ENCODE measurements at regions not wholly inside any gene's neighbourhood (a gene's known extent, or its start where the extent isn't known, plus 50 kb on each side); places are given as distances from the start of the nearest gene placed in this dataset.
"Not testable (repeated sequence)": the region's sequence is repeated elsewhere in the genome, so short reads cannot be mapped to it uniquely, and the experiment has no call there.

- no peak for DNase-seq (ENCODE audit: low spot score in 2 of 2)
- FAIRE-seq: no peak
These were observed 1247.7 kb downstream of the NSUN3 start for GRCh38 chr3:95310560-95310959.

DNA sequence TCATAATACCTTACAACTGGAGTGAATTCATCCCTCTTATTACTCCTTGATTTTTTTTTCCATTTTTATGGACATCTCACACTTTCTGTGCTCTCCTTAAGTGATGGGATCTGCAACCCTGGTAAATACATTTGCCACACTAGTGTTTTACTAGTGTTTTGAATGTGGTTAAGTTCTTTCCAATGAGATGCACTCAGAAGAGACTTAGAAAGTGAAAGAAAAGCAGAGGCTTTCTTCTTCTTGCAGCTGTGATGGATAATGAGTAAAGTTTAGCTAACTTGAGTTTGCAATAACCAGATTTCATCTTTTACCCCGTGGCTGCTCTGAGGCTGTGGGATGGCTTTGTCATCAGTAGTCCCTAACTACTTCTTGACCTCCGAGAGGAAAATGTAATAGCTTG is 1248.4 kb downstream of the NSUN3 start:
- no peak for FAIRE-seq

DNA sequence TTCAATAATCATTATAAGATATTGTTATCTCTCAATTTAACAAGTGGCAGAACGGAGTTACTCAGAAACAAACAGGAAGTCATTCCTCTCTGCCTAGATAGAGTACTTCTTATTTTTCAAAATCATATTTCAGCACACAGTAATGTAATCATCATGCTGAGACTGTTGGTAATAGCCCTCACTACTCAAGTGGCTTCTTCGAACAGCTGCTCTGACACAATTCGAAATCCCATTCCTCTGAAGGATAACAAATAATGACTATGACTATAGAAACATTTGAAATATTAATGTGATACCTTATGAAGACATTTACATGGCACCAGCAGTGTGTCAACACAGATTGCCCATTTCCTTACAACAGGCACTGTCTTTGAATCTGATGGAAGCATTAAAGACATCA is 1249.8 kb downstream of the NSUN3 start:
- no peak for DNase-seq (ENCODE audit: low spot score in 2 of 2)
- no peak for FAIRE-seq

More for the DNA sequence above, 1248.4 kb downstream of the NSUN3 start:
- DNase-seq (ENCODE audit: low spot score in 2 of 2): no peak

GRCh38 chr3:95319921-95320494 is 1257.1 kb downstream of the NSUN3 start:
- no peak for FAIRE-seq
- DNase-seq (ENCODE audit: low spot score in 2 of 2): no peak

DNA sequence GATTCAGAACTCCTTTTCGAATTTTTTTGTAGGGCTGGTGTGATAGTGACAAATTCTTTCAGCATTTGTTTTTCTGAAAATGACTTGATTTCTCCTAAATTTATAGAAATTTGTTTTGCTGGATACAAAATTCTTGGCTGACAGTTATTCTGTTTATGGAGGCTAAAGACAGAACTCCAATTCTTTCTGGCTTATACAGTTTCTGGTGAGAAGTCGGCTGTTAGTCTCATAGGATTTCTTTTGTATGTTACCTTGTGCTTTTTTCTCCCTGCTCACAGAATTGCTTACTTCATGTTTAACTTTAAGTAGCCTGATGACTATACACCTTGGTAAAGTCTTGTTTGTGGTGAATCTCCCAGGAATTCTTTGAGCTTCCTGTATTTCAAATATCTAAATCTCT is 1264.6 kb downstream of the NSUN3 start:
- DNase-seq (ENCODE audit: low spot score in 2 of 2): no peak
- FAIRE-seq: no peak

- FAIRE-seq: no peak
These were observed 1271.0 kb downstream of the NSUN3 start for GRCh38 chr3:95333826-95334225.

GRCh38 chr3:95334461-95334860 is 1271.6 kb downstream of the NSUN3 start:
- FAIRE-seq (peak; percentile 33), DNase-seq (ENCODE audit: low spot score in 2 of 2) (no peak)

More at GRCh38 chr3:95333826-95334225, 1271.0 kb downstream of the NSUN3 start:
- DNase-seq (ENCODE audit: low spot score in 2 of 2): no peak

DNA sequence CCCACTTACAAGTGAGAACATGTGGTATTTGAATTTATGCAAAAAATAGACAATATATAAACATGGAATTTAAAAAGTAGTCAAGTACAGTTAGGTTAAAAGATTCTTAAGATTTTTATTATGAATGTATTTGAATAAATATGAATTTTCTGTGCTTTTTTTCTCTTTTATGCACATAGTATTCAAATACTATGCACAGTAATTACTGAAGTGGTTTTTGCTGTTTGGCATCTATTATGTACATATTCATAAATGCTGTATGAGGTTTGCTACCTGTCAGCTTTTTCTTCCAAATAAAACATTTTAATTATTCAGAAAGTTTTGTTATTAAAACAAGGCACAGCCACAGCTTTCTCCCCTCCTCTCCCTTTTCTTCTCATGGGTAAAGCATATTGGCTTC is 1272.7 kb downstream of the NSUN3 start:
- FAIRE-seq: no peak
- no peak for DNase-seq (ENCODE audit: low spot score in 2 of 2)

GRCh38 chr3:95338446-95338845 is 1275.6 kb downstream of the NSUN3 start:
- DNase-seq (ENCODE audit: low spot score in 2 of 2) (no peak), FAIRE-seq (no peak)

DNA sequence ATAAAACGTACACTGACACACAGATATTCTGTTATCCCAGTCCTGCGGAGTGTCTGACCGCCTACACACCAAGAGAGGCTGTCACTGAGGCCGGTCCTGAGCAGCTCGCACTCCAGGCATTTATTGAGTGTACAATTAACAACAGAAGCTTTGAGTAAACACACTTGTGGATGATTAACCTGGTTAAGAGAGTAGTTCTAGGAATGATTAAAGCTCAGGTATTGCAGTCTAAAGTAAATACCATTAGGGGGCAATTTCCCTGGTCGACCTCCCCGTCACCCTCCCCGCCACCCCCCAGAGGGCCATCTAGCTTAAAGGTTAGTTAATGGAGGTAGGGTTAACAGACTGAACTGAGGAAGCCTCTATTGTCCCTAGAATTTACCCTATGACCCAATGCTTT is 1278.5 kb downstream of the NSUN3 start:
- DNase-seq (ENCODE audit: low spot score in 2 of 2) (no peak), FAIRE-seq (no peak)

- FAIRE-seq (no peak), DNase-seq (ENCODE audit: low spot score in 2 of 2) (no peak)
These were observed 1280.4 kb downstream of the NSUN3 start for GRCh38 chr3:95343228-95343627.

DNA sequence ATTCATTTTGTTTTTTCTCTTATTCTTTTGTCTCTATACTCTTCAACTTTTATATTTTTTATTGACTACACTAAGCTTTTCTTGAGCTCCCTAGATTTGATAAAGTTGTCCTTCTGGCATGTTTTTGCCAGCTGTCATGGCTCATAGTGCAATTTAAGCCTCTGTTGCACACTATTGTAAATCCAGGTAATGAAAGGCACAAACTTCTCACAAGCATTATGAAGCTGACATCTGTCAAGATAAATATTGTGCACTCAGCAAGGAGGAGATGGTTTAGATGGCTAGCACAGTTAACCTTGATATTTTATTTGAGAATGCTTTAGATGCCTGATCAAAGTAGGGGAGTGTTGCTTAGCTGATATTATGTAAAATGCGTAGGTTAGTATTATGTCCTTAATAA is 1280.9 kb downstream of the NSUN3 start:
- DNase-seq (ENCODE audit: low spot score in 2 of 2): no peak
- FAIRE-seq: no peak

DNA sequence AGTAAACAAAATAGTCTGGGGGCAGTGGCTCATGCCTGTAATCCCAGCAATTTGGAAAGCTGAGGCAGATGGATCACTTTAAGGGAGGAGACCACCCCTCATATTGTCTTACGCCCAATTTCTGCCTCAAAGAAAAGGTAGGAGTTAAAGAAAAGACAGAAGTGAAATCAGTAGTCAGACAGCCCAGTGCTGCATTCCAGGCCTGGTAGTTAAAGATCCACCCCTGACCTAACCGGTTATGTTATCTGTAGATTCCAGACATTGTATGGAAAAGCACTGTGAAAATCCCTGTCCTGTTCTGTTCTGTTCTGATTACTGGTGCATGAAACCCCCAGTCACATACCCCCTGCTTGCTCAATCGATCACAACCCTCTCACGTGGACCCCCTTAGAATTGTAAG is 1285.1 kb downstream of the NSUN3 start:
- FAIRE-seq; DNase-seq (ENCODE audit: low spot score in 2 of 2): not testable (repeated sequence)

- FAIRE-seq (no peak), DNase-seq (ENCODE audit: low spot score in 2 of 2) (no peak)
These were observed 1286.0 kb downstream of the NSUN3 start for GRCh38 chr3:95348879-95349278.

DNA sequence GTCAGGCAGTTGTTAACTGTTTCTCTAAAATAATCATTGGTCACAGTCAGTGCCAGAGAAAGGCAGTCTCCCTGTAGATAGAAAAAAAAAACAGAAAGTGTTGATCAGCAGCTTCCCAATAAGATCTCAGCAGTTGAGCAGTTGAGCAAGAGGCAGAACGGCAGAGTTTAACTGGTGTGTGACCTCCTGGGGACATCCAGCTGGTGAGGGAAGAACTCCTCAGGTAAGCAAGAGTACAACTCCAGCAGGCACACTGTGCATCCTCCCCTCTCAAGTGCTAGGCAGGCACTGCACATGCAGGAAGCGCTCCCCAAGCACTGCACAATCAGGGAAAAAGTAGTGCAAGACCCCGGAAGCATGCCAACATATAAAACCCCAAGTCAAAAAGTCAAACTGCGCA is 1287.2 kb downstream of the NSUN3 start:
- FAIRE-seq (no peak), DNase-seq (ENCODE audit: low spot score in 2 of 2) (no peak)

- DNase-seq (ENCODE audit: low spot score in 2 of 2): no peak
- no peak for FAIRE-seq
These were observed 1288.3 kb downstream of the NSUN3 start for GRCh38 chr3:95351158-95351557.

- DNase-seq (ENCODE audit: low spot score in 2 of 2): no peak
- FAIRE-seq: no peak
These were observed 1289.6 kb downstream of the NSUN3 start for GRCh38 chr3:95352471-95352870.

DNA sequence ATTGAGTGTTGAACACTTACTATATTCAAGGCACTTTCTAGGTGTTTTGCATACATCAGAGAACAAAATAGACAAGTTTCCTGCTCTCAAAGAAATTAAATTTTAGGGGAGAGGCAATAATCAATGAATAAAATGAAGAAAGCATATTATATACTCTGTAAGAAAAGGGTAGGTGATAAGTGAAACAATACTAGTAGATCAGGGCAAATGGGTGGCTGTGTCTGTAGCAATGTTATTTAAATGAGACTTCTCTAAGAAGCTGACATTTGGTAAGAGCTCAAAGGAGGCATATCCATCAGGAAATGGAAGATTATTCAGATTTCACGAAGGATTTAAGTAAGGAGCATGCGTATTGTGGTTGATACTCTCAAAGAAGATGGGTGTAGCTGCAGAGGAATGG is 1291.6 kb downstream of the NSUN3 start:
- FAIRE-seq (no peak), DNase-seq (ENCODE audit: low spot score in 2 of 2) (no peak)

- FAIRE-seq: no peak
- no peak for DNase-seq (ENCODE audit: low spot score in 2 of 2)
These were observed 1294.1 kb downstream of the NSUN3 start for GRCh38 chr3:95356764-95357501.

DNA sequence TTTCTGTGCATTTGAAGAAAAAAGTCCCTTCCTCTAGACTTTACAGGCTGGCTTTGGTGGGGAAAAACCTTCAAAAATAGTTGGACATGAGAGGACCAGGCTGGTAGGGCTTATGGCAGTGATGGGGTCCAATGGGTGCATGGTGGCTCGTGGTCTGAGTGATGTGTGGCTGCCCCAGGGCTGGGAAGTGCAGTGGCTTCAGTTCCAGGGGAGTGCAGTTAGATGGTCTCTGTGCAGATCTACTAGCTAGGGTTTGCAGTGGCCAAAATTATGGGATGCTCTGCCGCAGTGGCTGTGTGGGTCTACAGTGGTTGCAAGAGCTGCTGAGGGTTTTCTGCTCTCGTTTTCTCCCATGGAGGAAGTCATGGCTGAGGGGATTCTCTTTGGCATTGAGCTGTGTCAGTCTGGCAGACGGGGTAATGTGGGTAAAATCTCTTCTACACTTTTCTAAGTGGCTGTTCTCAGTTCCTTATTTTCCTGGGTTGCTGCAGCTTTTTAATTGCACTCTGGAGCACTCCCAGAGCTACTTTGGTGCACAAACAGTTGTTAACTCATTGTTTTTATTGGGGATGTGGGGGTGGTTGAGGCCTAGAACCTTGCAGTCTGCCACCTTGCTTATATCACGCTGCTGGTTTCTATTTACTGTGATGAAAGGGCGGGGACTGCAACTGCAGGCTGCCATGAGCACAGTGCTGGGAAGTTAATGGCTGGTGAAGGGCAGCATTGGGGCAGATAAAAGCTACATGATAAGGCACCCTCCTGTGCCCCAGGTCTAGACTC is 1324.6 kb downstream of the NSUN3 start:
- DNase-seq (ENCODE audit: low spot score in 2 of 2) (no peak), FAIRE-seq (no peak)

DNA sequence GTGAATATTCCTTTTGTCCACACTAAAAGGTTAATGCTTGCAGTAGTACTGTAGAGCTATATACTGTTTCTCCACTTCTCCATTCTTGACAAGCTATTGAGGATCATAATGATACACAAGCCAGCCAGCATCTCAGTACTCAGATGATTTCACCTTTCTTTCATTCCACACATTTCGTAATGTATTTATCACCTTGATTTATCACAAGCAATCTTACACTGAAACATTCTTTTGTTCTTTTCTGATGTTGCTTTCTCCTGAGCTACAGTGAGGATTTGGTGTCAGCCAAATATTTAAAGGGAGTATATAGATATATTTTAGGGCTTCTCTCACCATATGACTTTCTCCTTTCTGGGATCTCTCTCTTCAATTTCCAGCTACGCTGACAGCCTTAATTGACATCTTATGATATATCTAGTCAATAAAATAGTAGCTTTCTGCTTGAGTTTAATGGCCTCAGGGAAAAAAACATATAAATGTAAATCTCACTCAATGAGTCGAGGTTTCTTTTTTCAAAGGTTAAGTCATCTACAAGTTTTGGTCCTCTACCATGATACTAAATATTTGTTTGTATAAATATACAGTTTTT is 1327.0 kb downstream of the NSUN3 start:
- FAIRE-seq (no peak), DNase-seq (ENCODE audit: low spot score in 2 of 2) (no peak)

Data from frontal cortex (tissue), 3 donors.